GM21723 (cell line): ENCODE measurements at regions not wholly inside any gene's neighbourhood (a gene's known extent, or its start where the extent isn't known, plus 50 kb on each side); places are given as distances from the start of the nearest gene placed in this dataset.

Source experiments
- ATAC-seq: cut with Tn5 transposase; IDR thresholded peaks from one replicate; pipeline ENCODE4 v1.9.1; 2021; ENCODE audit warnings: mild to moderate bottlenecking, moderate library complexity; ENCODE audit not compliant: unreplicated experiment

DNA sequence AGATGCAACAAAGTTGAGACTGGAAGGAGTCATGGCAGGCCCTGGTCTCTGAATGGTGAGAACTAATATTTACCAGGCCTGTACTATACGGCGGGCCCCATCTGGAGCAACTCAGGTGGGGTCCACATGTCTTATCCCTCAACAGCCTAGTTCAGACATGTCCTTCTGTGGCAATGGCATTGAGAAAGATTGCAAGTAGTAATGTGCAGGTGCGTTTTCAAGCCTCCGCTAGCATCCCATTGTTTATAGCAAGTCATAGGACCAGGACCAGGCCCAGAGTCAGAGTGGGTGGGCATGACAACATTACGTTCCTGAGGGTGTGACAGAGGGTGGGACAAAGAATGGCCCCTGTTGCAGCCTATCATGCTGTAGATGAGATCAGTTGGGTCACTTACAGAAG, 541.1 kb downstream of the EFNB2 start:
- ATAC-seq: no peak

DNA sequence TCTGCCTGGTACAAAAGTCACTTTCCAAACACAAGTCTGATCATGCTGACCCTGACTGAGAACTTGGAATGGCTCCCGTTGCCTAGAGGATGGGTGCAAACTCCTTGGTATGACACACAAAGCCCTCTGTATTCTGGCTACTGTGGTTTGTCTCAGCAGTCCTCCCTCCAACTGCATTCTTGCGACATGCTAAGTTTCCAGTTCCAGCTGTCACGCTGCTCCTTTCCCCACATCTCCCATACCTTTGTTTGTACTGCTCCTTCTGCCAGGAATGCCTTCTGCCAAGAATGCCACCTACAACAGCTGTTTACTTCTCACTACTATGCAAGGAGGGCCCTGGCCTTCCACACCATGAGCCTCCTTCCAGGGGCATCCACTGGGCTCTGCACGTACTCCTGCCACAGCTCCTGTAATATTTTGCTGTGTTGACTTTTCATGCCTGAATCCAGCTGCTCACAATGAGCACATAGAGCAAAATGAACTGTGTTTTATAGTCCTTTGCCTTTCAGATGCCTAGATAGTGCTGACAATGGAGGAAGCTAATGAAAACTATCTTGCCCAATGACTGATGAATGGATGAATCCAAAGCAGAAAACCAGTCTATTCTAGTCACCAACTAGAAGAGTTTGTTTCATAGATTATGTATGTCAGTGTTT, 543.7 kb downstream of the EFNB2 start:
- ATAC-seq: no peak

DNA sequence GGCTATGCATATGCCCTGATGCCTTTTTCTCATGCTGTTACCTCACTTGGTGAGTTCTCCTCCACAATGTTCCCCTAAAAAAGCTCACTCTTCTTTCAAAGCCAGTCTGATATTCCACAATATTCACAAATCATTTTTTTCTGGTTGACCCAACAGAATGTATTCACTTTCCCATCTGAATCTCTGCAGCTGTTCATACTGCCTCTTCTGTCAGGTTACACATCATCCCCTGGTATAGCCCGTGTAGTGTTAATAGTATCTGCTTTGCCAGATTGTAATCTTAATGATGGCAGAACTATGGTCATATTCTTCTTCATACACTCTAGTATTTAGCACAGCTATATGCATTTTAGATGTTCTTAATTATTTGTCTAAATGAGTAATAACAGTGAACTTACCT, 544.3 kb downstream of the EFNB2 start:
- ATAC-seq: no peak

- no peak for ATAC-seq
Measured at GRCh38 chr13:105990256-105990958, 545.1 kb downstream of the EFNB2 start.

GRCh38 chr13:105984646-105985045, 550.8 kb downstream of the EFNB2 start:
- ATAC-seq: no peak

DNA sequence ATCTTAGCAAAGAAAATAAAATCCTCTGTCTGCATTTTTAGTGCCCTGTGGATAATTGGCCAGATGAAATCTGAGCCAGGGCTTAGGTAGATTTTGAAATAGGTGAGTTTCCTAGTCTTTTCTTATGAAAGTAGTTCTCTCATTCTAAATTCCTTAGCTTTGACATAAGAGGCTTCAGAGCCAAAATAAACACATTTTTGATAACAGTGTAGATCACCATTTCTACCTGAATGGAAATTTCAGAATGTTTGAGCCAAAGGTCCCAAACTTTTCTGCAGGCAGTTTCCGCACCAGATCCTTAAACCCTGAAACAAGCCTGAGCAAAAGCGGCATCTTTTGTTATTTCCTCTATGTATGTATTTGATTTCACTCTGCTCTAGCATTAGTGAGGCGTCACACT, 551.2 kb downstream of the EFNB2 start:
- ATAC-seq: no peak

DNA sequence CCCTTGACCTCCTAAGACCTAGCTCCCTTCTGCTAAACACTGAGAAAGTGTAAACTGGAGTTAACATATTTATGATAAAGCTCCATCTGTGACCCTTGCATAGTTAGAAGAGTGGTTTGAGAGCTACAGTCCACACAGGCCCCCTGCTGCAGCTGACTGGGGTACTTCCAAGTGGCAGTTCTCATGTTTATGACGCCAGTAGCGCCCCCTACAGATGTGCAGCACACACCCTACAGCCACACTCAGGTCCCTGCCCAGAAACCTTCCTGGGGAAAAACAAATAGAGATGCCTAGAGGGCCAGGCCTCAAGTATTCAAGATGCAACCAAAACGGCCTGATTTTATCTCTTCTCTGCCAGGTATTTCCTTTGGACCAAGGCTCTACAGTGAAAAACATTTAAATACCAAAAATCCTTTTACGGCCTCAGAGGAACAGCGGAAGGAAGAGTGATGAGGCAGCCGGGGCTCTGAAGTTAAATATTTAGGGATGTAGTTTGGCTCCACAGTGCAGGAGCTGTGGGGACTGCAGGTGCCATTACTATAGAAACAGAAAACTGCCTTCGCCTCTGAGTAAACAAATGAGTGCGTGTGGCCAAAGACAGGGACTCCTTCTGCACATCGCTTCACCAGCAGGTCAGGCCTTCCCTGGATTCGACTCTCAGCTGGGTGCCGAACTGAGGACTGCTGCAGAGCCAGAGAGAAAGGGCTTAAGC, 553.1 kb downstream of the EFNB2 start:
- ATAC-seq: no peak

DNA sequence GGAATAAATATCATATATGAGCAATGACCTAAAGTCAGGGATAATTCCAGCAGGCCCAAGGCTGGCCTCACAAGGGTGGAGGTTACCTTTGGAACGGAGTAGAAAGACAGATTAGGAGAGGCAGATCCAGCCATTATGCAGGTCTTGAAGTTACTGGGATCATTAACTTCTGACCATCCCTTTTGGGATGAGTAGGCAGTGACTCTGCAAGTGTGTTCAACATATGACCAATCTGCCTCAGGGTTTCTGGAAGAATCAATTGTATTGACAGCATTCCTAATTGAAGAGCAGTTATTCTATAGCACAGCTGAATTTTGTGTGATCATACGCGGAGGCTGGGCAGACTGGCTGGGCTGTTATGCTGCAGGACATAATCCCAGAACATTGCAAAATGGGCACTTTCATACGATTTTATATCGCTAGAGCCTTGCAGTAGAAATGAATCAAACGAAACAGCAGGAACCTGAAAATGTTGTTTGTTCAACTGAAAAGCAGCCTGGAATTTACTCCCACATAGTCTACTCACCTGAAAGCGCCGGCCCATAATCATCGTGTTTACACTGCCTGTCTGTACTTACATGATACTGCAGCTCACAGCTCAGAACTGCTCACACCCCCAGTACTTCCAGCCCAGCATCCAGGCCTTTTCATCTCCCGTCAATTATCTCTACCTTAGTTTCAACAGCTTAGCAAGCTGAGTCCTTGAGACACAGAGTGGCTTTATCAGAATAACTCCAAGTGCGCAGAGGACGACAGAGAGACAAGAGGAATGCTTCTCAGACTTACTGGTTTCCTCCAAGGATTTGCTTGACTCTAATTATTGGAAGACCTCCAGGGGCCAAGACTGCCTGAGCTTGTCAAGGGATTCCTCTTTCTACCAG, 556.1 kb downstream of the EFNB2 start:
- ATAC-seq: no peak

DNA sequence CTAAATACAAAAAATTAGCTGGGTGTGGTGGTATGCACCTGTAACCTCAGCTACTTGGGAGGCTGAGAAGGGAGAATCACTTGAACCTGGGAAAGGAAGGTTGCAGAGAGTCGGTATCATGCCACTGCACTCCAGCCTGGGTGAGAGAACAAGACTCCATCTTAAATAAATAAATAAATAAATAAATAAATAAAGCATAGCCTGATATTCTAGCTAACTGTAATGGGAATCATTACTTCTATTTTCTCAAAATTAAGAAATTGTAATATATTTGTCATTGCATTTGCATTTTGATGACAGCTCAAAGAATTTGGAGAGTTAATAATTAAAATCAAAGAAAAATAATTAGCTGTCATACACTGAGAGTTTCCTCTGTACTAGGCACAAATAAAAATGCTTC, 561.1 kb downstream of the EFNB2 start:
- ATAC-seq: no peak

DNA sequence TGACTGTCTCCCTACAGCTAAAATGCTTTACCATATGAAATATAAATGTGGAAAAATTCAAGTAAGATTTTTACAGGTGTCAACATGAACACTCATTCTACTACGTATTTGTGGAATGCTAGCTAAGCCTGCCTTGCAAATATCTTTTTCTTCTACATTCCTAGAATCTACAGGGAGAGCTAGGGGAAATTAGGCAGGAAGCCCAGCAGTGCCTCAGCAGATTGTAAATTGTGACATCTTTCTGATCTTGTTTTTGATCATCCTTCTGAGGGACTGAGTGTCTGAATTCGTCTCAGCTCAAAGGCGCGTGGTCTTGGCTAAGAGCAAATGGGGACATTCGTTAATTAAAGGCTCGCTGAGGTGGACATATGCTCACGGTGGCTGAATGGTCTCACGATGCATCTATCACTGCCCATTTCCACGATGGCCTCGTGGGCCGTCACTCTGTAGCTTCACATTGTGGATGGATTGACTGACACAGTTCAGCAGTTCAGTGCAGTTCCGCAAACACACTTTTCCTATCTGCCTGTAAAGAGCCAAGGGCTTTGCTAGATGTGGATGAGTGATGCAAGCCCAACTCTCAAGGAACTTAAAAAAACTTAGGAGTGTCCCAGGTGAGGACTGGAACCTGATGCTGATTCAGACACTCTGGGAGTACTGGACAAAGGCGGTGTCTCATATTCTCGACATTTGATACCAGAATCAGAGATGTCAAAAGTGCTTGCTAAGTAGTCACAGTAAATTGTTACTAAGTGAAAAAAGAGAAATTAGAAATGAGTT, 562.5 kb downstream of the EFNB2 start:
- ATAC-seq: no peak

DNA sequence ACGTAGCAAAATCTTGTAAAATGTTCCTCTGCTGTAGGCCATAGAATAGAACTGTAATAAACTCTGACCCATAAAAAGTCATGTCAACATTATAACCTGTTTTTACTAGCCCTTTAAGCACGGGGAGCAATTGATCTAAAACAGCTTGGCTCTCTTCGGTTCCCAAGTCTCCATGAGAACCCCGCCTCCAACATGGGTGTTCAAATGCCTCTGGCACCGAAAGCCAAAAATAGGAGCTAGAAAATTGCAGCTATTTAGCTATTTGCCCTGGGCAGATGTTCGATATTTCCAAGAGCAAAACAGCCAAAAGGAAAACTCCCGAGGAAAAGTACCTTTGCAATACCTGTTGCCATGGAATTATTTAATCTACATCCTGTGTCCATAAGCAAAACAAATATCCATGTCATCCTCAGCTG, 563.1 kb downstream of the EFNB2 start:
- ATAC-seq: no peak

DNA sequence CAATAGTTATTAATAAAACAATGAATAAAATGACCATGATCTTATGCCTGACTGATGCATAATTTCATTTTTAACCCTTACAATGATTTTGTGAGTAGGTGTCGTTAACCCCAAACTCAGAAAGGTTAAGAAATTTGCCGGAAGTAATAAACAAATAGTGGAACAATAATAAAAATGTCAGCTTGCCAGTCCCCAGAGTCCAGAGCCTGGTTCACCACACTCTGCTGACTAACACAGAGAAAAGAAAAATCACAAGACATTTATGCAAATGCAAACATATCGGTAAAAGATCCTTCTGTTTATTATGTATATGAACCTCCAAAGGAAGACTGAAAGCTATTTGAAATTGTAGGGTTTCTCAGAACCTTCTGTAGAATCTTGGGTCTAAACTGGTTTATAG, 563.7 kb downstream of the EFNB2 start:
- ATAC-seq: no peak

DNA sequence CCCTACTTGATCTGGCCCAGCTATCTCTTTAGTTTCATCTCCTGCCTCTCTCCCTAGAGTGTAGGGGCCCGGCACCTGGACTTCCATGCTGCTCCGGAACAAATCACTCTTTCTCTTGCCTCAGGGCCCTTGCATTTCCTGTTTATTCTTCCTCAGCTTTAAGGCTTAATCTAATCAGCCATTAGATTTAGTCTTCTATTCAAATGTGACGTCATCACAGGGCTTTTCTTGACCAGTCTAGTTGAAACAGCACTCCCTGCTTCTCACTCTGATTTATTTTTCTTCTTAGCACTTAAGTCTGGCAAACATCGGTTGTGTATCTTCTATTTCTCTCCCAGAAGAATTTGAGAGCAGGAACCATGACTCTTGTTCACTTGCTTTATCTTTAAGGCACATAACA, 564.1 kb downstream of the EFNB2 start:
- no peak for ATAC-seq

- no peak for ATAC-seq
Measured at GRCh38 chr13:105969761-105970160, 565.7 kb downstream of the EFNB2 start.

DNA sequence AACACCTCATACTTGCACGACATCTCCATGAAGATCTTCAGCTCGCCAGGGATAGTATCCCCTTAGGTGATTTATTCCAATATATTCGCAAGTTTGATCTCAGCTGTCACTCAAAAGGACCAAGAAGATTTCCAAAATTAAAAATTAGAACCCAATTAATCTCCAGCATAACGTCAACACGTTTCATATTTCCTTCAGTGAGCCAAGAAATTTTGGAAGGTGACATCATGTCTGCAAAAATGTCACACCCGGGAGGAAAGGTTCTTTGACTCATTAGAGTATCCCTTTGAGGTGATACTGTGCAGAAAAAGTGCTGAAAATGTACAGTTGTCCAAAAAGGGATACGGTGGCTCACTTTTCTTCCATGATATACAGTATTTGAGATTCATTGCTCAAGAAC, 569.6 kb downstream of the EFNB2 start:
- no peak for ATAC-seq

DNA sequence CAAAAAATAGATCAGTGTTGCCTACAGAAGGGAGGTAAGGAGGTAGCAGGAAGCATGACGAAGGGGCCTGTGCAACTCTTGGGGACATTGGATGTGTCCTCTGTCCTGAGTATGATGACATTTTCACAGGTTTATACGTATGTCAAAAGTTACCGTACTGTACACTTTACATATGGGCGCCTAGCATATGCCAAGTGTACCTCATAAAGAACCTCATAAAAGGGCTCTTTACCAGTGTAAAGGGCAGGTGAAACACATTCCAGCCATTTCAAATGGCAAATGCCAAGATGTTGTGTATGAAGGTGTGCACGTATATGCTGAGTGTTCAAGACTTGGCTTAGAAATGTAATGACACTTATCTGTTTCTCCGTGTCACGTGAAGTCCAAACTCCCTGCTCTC, 573.4 kb downstream of the EFNB2 start:
- ATAC-seq: no peak

- no peak for ATAC-seq
Measured at GRCh38 chr13:105961438-105961837, 574.0 kb downstream of the EFNB2 start.

- ATAC-seq: no peak
Measured at GRCh38 chr13:105960326-105960725, 575.1 kb downstream of the EFNB2 start.

DNA sequence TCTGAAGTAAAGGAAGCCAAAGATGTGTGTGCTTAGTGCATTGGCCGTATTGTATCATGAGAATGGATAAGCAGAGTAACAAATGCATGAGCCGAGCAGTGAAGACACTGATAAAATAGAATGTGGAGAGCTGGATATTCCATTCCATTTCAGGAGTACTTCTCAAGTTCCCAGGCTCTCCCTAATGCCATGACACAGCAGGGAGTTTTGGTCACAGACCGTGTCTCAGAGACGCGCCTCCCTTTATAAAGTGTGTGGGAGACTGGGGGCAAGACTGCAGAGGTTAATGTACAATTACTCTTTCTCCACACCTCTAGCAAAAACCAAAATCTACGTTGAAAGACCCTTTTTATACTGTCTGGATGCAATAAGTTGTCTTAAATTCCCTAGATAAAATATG, 575.6 kb downstream of the EFNB2 start:
- ATAC-seq: no peak

DNA sequence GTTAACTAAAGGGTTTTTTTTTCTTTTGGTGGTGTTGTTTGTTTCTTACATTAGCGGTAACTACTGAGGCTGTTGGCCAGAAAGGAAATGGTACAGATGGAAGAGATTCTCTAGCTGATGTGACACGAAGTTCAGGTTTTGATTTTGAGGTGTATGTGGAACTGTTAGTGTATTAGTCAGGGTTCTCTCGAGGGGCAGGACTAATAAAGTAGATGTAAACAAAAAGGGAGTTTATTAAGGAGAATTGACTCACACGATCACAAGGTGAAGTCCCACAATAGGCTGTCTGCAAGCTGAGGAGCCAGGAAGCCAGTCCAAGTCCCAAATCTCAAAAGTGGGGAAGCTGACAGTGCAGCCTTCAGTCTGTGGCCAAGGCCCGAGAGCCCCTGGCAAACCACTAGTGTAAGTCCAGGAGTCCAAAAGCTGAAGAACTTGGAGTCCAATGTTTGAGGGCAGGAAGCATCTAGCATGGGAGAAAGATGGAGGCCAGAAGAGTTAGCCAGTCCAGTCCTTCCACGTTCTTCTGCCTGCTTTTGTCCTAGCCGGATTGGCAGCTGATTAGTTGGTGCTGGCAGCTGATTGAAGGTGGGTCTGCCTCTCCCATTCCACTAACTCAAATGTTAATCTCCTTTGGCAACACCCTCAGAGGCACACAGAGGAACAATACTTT, 577.6 kb downstream of the EFNB2 start:
- no peak for ATAC-seq
